T-helper 9 cell (primary cell): ENCODE measurements at regions not wholly inside any gene's neighbourhood (a gene's known extent, or its start where the extent isn't known, plus 50 kb on each side); places are given as distances from the start of the nearest gene placed in this dataset.

Source experiments
- DNase-seq: peaks from one replicate; pipeline ENCODE4 v3.0.0-alpha.2; 2020

GRCh38 chr13:105412171-105412570 is 1123.3 kb downstream of the EFNB2 start:
- no peak for DNase-seq

DNA sequence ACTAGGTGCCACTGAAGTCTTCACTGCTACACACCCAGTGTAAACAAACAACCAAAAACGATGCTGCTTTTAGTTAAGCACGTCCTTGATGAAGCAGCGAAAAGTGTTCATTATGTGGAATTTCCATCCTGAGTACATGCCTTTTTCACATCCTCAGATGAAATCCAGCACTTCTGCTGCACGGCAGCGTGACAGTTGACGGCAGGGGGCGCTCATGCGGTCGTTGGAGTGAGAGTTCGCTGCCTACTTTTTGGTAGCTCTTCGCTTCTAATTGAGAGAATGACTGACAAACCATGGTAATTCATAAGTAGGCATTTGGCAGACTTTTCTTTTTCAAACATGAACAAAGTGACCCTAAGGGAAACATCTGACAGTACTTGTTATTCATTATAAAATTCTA is 1124.9 kb downstream of the EFNB2 start:
- no peak for DNase-seq

- DNase-seq = no peak
Observed at GRCh38 chr13:105406551-105406950, 1128.9 kb downstream of the EFNB2 start.

DNA sequence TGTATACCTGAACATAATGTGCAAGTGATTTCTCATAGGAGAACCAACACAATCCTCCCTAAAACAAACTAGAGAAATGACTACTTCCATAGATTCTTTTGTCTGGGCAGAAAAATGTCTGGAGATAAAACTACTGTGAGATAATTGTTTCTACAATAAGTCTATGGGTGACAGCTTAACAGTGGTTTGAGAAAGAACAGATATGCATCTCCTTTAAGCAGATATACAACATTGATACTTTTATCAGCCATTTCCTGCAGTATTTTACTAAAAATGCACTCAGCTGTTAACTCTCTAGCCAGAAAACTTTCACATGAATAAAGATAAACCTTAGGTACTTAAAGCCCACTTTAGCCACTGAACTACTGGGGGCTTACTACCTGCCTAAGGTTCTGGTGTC is 1132.4 kb downstream of the EFNB2 start:
- DNase-seq = no peak

- DNase-seq = no peak
Observed at GRCh38 chr13:105395041-105395440, 1140.4 kb downstream of the EFNB2 start.

DNA sequence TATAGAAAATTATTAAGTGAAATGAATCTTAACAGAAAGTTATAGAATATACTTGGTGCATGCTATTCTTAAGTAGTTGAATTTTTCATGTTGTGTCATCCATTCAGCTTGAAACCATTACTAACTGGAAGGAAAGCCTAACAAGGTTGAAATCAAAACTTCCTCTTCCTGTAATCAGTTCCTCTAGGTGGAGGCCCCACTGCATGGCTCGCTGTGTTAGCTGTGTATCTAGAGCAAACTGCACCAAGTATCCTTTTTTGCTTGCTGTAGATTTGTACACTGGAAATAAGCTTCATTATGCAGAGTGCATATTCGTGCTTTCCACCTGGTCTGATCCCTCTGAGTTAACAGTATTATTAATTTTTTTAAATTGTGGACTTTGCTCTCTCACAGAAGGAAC is 1146.1 kb downstream of the EFNB2 start:
- no peak for DNase-seq

DNA sequence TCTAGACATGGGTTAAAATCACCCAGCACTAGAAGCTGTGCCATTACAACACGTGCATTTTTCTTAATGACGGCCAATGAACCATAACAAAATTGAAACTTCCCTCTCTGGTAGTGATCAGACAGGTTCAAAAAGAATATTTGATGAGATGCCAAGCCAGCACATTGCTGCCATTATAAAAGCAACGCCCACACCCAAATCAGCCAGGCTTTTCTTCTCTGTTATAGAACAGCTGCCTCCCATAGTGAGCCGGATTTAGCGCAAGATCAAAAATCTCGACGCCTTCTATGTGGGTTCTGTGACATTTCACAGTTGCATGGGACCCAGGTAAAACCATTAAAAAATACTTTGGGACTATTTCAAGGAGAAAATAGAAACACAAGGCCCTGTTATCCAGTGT is 1158.0 kb downstream of the EFNB2 start:
- DNase-seq = no peak

GRCh38 chr13:105370011-105370650 is 1165.3 kb downstream of the EFNB2 start:
- no peak for DNase-seq

- DNase-seq = no peak
Observed at GRCh38 chr13:105368781-105369180, 1166.7 kb downstream of the EFNB2 start.

DNA sequence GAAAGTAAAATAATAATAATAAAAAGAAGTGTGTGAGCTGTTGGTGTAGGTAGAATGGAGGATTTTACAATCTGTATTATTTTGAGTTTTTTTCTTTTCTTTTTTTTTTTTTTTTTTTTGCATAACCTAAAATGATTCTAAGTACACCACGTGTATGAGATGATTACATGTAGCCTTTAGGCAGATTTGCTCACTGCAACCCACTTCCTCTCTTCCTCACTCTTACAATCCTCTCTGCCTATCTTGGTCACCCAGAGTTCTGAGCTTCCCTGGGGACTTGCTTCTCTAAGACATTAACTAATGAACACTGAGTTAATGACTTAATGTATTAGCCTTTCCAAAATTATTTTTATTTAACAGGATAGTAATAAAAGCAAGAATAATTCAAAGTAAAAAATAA is 1169.6 kb downstream of the EFNB2 start:
- DNase-seq = no peak

DNA sequence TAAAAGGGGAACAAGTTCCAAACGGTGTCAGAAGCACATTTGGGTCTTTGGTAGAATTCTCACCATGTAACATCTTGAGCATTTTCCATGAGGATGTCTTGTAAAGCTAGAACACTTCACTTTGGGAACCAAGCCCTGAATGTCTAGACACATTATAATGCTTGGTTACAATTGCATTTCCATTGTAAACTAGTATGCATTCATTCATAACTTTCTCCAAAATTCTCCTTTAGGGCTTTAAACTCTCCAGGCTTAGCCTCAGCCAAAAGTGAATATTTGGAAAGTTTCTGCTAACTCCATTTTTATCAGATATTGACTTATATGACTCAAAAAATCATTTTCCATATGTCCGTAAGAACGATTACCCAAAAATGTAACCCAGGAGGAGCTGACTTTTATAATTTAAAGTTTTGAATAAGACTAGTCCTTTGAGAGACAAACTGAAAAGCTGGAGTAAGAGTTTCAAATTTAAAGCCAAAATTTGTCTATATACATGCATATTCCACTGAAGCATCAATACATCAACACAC is 1170.4 kb downstream of the EFNB2 start:
- no peak for DNase-seq

GRCh38 chr13:105364191-105364590 is 1171.3 kb downstream of the EFNB2 start:
- no peak for DNase-seq

DNA sequence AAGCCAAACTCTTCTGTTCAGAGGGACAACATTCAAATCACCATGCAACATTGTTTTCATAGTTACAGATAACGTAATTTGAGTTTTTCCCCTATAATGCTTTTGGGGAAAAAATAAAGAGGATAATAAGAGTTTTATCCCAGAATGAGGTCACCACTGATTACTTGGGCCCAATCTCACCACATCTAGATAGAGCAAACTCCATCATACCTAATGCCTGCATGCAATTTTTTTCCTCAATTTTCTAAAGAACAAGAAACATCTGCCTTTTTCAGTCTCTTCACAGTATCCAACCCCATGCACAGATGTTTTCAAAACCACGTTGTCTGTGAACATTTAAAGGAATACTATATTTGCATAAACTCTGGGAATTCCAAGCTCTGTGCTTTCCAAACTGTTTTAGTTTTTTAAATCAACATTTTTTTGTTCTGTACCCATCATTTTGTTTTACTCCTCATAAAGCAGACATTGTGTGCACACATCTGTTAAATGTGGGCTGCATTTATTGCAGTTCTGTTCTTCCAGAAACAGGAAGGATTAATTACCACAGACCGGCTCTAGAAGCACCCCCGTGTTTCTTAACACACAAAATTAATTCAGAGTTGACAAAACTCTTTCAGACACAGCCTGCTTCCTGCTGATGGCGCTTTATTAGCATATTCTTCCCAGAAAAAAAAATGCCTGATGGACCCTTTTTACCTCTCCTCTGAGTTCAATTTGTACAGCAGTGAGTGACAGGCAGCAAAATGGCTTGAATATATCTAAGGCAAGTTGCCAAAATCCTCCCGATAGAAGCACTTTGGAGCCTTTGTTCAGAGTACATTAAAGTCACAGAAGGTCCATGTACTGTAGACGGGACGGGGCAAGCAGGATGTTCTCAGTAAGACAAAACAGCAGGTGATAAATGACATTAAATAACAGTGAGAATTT is 1171.9 kb downstream of the EFNB2 start:
- DNase-seq = no peak

GRCh38 chr13:105353654-105354053 is 1181.8 kb downstream of the EFNB2 start:
- no peak for DNase-seq

- no peak for DNase-seq
Observed at GRCh38 chr13:105349082-105349723, 1186.3 kb downstream of the EFNB2 start.

DNA sequence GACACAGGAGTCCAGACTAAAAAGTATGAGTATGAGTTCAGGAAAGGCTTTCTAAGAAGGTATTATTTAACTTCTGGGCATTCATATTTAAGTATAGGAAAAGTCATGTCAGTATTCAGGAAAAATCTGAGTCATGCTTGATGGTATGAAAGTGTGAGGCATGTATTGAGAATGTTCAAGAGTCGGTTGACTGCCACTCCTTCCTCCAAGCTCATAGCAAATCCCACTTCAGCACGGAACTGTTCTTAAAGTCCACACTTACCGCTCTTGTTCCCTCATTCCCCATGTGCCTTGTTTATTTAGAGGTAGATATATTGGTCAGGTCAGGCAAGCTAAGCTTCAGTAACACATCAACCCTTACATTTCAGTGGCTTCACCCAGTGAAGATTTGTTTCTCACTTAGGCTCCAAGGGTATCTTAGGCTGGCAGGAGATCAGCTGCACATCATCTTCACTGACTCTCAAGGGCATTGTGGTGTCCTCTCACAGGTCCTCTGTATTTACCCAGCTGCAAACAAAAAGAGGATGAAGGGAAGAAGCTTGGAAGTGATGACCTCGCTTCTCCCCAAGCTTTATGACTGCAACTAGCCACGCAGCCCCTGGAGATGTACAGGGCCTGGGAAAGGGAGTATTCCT is 1189.2 kb downstream of the EFNB2 start:
- no peak for DNase-seq

- DNase-seq = no peak
Observed at GRCh38 chr13:105345730-105346129, 1189.7 kb downstream of the EFNB2 start.

DNA sequence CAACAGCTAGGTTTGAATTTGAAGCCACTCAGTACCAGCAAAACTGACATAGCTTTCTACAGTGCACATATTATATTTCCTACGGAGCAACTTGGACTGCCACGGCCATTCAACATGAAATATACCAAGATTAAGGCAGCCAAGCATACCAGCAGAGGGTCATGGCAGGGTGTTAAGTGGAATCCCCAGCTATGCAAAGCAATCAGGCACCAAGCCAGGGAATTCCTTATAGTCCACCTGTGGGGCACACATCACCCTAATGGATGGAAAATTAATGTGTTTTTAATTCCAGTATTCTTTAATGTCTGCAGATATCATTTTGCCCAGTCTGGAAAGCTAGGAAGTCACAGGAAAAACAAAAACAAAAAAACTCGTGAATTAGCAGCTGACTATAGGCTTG is 1190.3 kb downstream of the EFNB2 start:
- DNase-seq = no peak

- DNase-seq = no peak
Observed at GRCh38 chr13:105343134-105343806, 1192.2 kb downstream of the EFNB2 start.

DNA sequence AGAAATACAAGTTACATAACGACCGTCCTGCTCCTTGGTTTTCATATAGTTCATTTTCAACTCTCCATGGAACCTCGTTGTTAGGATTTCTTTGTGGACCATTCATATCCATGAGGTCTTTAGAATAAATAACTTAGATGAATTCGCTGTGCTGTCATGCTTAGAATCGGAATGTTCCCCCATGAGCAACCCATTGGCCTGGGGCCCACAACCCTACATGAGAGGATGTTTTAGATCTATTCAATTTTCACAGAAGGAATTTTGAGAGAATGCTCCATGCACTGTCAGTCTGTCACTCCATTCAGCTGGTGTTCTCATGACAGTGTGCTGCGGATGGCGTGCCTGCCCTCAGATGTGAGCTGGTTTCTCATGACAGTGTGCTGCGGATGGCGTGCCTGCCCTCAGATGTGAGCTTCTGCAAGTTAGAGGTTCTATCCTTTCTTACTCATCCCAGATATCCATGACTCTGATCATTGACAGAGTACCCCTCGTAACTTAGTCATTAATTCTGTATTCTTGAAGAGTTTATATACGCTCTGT is 1193.1 kb downstream of the EFNB2 start:
- DNase-seq = no peak

DNA sequence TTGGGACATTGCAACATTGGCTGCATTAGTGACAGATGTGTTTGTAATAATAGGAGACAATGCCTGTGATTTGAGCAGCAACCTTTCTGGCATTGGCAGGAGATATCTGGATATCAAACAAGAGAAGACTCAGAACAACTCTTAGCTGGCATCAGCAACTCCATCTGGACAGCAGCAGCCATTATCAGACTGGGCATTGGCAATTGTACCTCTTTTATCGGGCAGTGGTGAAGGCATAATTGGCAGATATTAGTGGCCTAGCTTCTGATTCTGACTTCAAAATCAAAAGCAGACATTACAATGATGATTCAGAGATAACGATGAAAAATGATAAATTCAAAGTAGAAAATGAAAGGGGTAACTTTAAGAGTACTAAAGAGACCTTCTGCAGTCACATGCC is 1193.7 kb downstream of the EFNB2 start:
- DNase-seq = no peak

- DNase-seq = no peak
Observed at GRCh38 chr13:105341256-105341655, 1194.2 kb downstream of the EFNB2 start.
